ENCODE measurements at regions not wholly inside any gene's neighbourhood (a gene's known extent, or its start where the extent isn't known, plus 50 kb on each side); places are given as distances from the start of the nearest gene placed in this dataset.

- intact Hi-C loops (cut with DNase I), result no loop called here
- WGBS, 2 donors, result 61 to 67% methylated on average over 5 of the region's 5 CpGs
- no peaks in the 10 kb centered on the region for H3K27me3 ChIP-seq
- no peak overlapping the region for H3K27ac ChIP-seq
- H3K36me3 ChIP-seq, result no peaks in the 10 kb centered on the region
- no peak for DNase-seq
- H3K9me3 ChIP-seq, result no peaks in the 10 kb centered on the region
- H3K4me1 ChIP-seq, result no peaks in the 10 kb centered on the region
- no peak for TF ChIP-seq POLR2AphosphoS5 (IDR thresholded peaks at IDR 0.05)
- no peak for TF ChIP-seq EP300 (IDR thresholded peaks at IDR 0.05)
- no peak for TF ChIP-seq CTCF (IDR thresholded peaks at IDR 0.05)
- TF ChIP-seq POLR2A (IDR thresholded peaks at IDR 0.05), result no peak
- no peak overlapping the region for H3K4me3 ChIP-seq
Observed at GRCh38 chr20:57985278-57985677, 243.2 kb downstream of the ANKRD60 start.

GRCh38 chr20:57983082-57983481 lies 245.4 kb downstream of the ANKRD60 start:
- no peak for DNase-seq
- whole genome bisulfite sequencing, 2 donors, result 85 to 86% methylated on average over 9 of the region's 9 CpGs
- Histone ChIP-seq H3K9me3 (no peaks in the 10 kb centered on the region), H3K27me3 (no peaks in the 10 kb centered on the region), H3K36me3 (no peaks in the 10 kb centered on the region), H3K4me1 (no peaks in the 10 kb centered on the region), H3K27ac (no peak overlapping the region), H3K4me3 (no peak overlapping the region)
- intact Hi-C loops (cut with DNase I), result no loop called here
- no peak for TF ChIP-seq EP300 (IDR thresholded peaks at IDR 0.05)
- no peak for TF ChIP-seq CTCF (IDR thresholded peaks at IDR 0.05)
- no peak for TF ChIP-seq POLR2A (IDR thresholded peaks at IDR 0.05)
- TF ChIP-seq POLR2AphosphoS5 (IDR thresholded peaks at IDR 0.05), result no peak

GRCh38 chr20:57980506-57980905 lies 247.9 kb downstream of the ANKRD60 start:
- intact Hi-C loops (cut with DNase I), result no loop called here
- no peak for DNase-seq
- H3K27me3 ChIP-seq, result no peaks in the 10 kb centered on the region
- H3K9me3 ChIP-seq, result no peaks in the 10 kb centered on the region
- no peak overlapping the region for H3K4me3 ChIP-seq
- TF ChIP-seq EP300 (IDR thresholded peaks at IDR 0.05) (no peak), POLR2A (IDR thresholded peaks at IDR 0.05) (no peak), POLR2AphosphoS5 (IDR thresholded peaks at IDR 0.05) (no peak), CTCF (IDR thresholded peaks at IDR 0.05) (no peak)
- no peak overlapping the region for H3K27ac ChIP-seq
- no peaks in the 10 kb centered on the region for H3K36me3 ChIP-seq
- 16 to 57% methylated on average over 8 of the region's 8 CpGs for WGBS, 2 donors
- H3K4me1 ChIP-seq, result no peaks in the 10 kb centered on the region

GRCh38 chr20:57977569-57977968 lies 250.9 kb downstream of the ANKRD60 start:
- TF ChIP-seq POLR2AphosphoS5 (IDR thresholded peaks at IDR 0.05) (no peak), EP300 (IDR thresholded peaks at IDR 0.05) (no peak), CTCF (IDR thresholded peaks at IDR 0.05) (no peak), POLR2A (IDR thresholded peaks at IDR 0.05) (no peak)
- Histone ChIP-seq H3K4me3 (no peak overlapping the region), H3K27me3 (no peaks in the 10 kb centered on the region), H3K9me3 (no peaks in the 10 kb centered on the region), H3K27ac (peak overlapping the region in 1 of 4 donors; percentile 34), H3K36me3 (no peaks in the 10 kb centered on the region), H3K4me1 (no peaks in the 10 kb centered on the region)
- intact Hi-C loops (cut with DNase I), result loop anchor here (5.0 kb wide), 1 partner anchor 35 kb away; no protein-coding TSS in a partner anchor
- no peak for DNase-seq
- 37 to 68% methylated on average over 7 of the region's 7 CpGs for WGBS, 2 donors

- intact Hi-C loops (cut with DNase I), result loop anchor here (5.0 kb wide), 1 partner anchor 35 kb away; no protein-coding TSS in a partner anchor
- Histone ChIP-seq H3K4me3 (no peak overlapping the region), H3K27me3 (no peaks in the 10 kb centered on the region), H3K27ac (peak overlapping the region in 1 of 4 donors; percentile 34), H3K4me1 (no peaks in the 10 kb centered on the region), H3K36me3 (no peaks in the 10 kb centered on the region), H3K9me3 (no peaks in the 10 kb centered on the region)
- DNase-seq, result no peak
- TF ChIP-seq EP300 (IDR thresholded peaks at IDR 0.05) (no peak), POLR2A (IDR thresholded peaks at IDR 0.05) (no peak), CTCF (IDR thresholded peaks at IDR 0.05) (no peak), POLR2AphosphoS5 (IDR thresholded peaks at IDR 0.05) (no peak)
- 80 to 93% methylated on average over 10 of the region's 10 CpGs for WGBS, 2 donors
Observed at GRCh38 chr20:57977141-57977540, 251.3 kb downstream of the ANKRD60 start.
